HCT116 (cell line): ENCODE measurements at regions not wholly inside any gene's neighbourhood (a gene's known extent, or its start where the extent isn't known, plus 50 kb on each side); places are given as distances from the start of the nearest gene placed in this dataset.

Source experiments
- CEBPB ChIP-seq: IDR thresholded peaks from 2 replicates; pipeline ENCODE4 v1.6.1; 2012; ENCODE audit warnings: low read depth
- EZH2 ChIP-seq: fragments of 200-600 bp; sonication (generic); IDR thresholded peaks from 2 replicates; pipeline ENCODE4 v1.6.1; 2017; ENCODE audit warnings: antibody characterized with exemption, mixed run types
- FOSL1 ChIP-seq: IDR thresholded peaks from 2 replicates; pipeline ENCODE4 v1.6.1; 2012; ENCODE audit warnings: low read depth
- JUND ChIP-seq: IDR thresholded peaks from 2 replicates; pipeline ENCODE4 v1.6.1; 2012
- POLR2A ChIP-seq: IDR thresholded peaks from 2 replicates; pipeline ENCODE4 v1.7.0; 2011; ENCODE audit warnings: borderline replicate concordance; ENCODE audit not compliant: insufficient read depth, insufficient read length; ENCODE audit errors: extremely low read depth
- POLR2AphosphoS5 ChIP-seq: IDR thresholded peaks from 2 replicates; pipeline ENCODE4 v1.6.1; 2011; ENCODE audit warnings: mild to moderate bottlenecking, low read depth, low read length, moderate library complexity
- REST ChIP-seq: IDR thresholded peaks from 2 replicates; pipeline ENCODE4 v1.6.1; 2012; ENCODE audit warnings: low read depth
- SIN3A ChIP-seq: IDR thresholded peaks from 2 replicates; pipeline ENCODE4 v1.6.1; 2012; ENCODE audit warnings: low read depth
- SP1 ChIP-seq: IDR thresholded peaks from 2 replicates; pipeline ENCODE4 v1.6.1; 2012; ENCODE audit warnings: low read depth
- TCF7L2 ChIP-seq: IDR thresholded peaks from 2 replicates; pipeline ENCODE4 v1.7.0; 2011; ENCODE audit warnings: borderline replicate concordance, inconsistent platforms; ENCODE audit not compliant: insufficient read depth, insufficient read length; ENCODE audit errors: extremely low read depth
- ZNF274 ChIP-seq: fragments of 200-500 bp; sonication (Bioruptor generic); IDR thresholded peaks from 2 replicates; pipeline ENCODE4 v1.6.1; 2014; ENCODE audit warnings: mild to moderate bottlenecking, low read depth, low read length, inconsistent platforms
- TF ChIP-seq, protein P1 (sequence below), 3 experiments: fragments of 200-600 bp in 1 of 3; sonication (generic) in 1 of 3; IDR thresholded peaks in 2 of 3; conservative IDR thresholded peaks in 1 of 3; 2 replicates each; pipeline ENCODE4 v1.5.1; 2012 to 2017; ENCODE audit warnings: low read depth in 2 of 3, low read length in 2 of 3, antibody characterized with exemption in 1 of 3, borderline replicate concordance in 1 of 3, control low read depth in 1 of 3, mild to moderate bottlenecking in 1 of 3, mixed read lengths in 1 of 3, mixed run types in 1 of 3, moderate library complexity in 1 of 3; ENCODE audit not compliant: insufficient read depth in 1 of 3

GRCh38 chr7:55641273-55641691 is 69.0 kb upstream of the VOPP1 start:
- TF ChIP-seq TCF7L2: no peak
- TF ChIP-seq REST: no peak
- TF ChIP-seq JUND: no peak
- no peak for TF ChIP-seq SIN3A
- no peak for TF ChIP-seq POLR2A
- no peak for TF ChIP-seq EZH2
- TF ChIP-seq POLR2AphosphoS5: no peak
- no peak for TF ChIP-seq CEBPB
- TF ChIP-seq, protein P1, sequence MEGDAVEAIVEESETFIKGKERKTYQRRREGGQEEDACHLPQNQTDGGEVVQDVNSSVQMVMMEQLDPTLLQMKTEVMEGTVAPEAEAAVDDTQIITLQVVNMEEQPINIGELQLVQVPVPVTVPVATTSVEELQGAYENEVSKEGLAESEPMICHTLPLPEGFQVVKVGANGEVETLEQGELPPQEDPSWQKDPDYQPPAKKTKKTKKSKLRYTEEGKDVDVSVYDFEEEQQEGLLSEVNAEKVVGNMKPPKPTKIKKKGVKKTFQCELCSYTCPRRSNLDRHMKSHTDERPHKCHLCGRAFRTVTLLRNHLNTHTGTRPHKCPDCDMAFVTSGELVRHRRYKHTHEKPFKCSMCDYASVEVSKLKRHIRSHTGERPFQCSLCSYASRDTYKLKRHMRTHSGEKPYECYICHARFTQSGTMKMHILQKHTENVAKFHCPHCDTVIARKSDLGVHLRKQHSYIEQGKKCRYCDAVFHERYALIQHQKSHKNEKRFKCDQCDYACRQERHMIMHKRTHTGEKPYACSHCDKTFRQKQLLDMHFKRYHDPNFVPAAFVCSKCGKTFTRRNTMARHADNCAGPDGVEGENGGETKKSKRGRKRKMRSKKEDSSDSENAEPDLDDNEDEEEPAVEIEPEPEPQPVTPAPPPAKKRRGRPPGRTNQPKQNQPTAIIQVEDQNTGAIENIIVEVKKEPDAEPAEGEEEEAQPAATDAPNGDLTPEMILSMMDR (IDR thresholded peaks at IDR 0.05 in 2 of 3, conservative IDR thresholded peaks at IDR 0.05 in 1 of 3; ENCODE audit: borderline replicate concordance in 1 of 3, insufficient read depth in 1 of 3, low read depth in 2 of 3, low read length in 2 of 3): peak; percentile 72 to 85 (median 79)
- no peak for TF ChIP-seq ZNF274
- TF ChIP-seq SP1: no peak
- TF ChIP-seq FOSL1: no peak
